SIG-M5 treated with dmso at 0.1 percent for 504 hours (cell line): ENCODE measurements at regions not wholly inside any gene's neighbourhood (a gene's known extent, or its start where the extent isn't known, plus 50 kb on each side); places are given as distances from the start of the nearest gene placed in this dataset.
"Not testable (repeated sequence)": the region's sequence is repeated elsewhere in the genome, so short reads cannot be mapped to it uniquely, and the experiment has no call there.

ENCODE experiments used
- DNase-seq: peaks from one replicate; lab custom pipeline; 2025; ENCODE audit not compliant: unreplicated experiment; lab: John Stamatoyannopoulos, UW

- no peak for DNase-seq
Measured at GRCh38 chr2:234203135-234203984, 152.9 kb downstream of the SPP2 start.

- DNase-seq: no peak
Measured at GRCh38 chr2:234202601-234203000, 152.1 kb downstream of the SPP2 start.

- no peak for DNase-seq
Measured at GRCh38 chr2:234199996-234200395, 149.5 kb downstream of the SPP2 start.

- no peak for DNase-seq
Measured at GRCh38 chr2:234198976-234199375, 148.5 kb downstream of the SPP2 start.

GRCh38 chr2:234195516-234195915, 145.0 kb downstream of the SPP2 start:
- no peak for DNase-seq

- no peak for DNase-seq
Measured at GRCh38 chr2:234193977-234194563, 143.6 kb downstream of the SPP2 start.

GRCh38 chr2:234191819-234192407, 141.4 kb downstream of the SPP2 start:
- no peak for DNase-seq

- DNase-seq: no peak
Measured at GRCh38 chr2:234189786-234190300, 139.3 kb downstream of the SPP2 start.

GRCh38 chr2:234189230-234189629, 138.7 kb downstream of the SPP2 start:
- DNase-seq: no peak

GRCh38 chr2:234187646-234188174, 137.2 kb downstream of the SPP2 start:
- no peak for DNase-seq

- no peak for DNase-seq
Measured at GRCh38 chr2:234181121-234181520, 130.6 kb downstream of the SPP2 start.

GRCh38 chr2:234179031-234179363, 128.5 kb downstream of the SPP2 start:
- DNase-seq: no peak

GRCh38 chr2:234178330-234179030, 128.0 kb downstream of the SPP2 start:
- no peak for DNase-seq

- DNase-seq: no peak
Measured at GRCh38 chr2:234175649-234176048, 125.1 kb downstream of the SPP2 start.

GRCh38 chr2:234174742-234175141, 124.2 kb downstream of the SPP2 start:
- DNase-seq: no peak

- DNase-seq: no peak
Measured at GRCh38 chr2:234172532-234172931, 122.0 kb downstream of the SPP2 start.

- DNase-seq: no peak
Measured at GRCh38 chr2:234172066-234172465, 121.6 kb downstream of the SPP2 start.

GRCh38 chr2:234171666-234172065, 121.2 kb downstream of the SPP2 start:
- no peak for DNase-seq

GRCh38 chr2:234169674-234170073, 119.2 kb downstream of the SPP2 start:
- no peak for DNase-seq

- DNase-seq: not testable (repeated sequence)
Measured at GRCh38 chr2:234168605-234169570, 118.4 kb downstream of the SPP2 start.
